ENCODE measurements at regions not wholly inside any gene's neighbourhood (a gene's known extent, or its start where the extent isn't known, plus 50 kb on each side); places are given as distances from the start of the nearest gene placed in this dataset.

DNA sequence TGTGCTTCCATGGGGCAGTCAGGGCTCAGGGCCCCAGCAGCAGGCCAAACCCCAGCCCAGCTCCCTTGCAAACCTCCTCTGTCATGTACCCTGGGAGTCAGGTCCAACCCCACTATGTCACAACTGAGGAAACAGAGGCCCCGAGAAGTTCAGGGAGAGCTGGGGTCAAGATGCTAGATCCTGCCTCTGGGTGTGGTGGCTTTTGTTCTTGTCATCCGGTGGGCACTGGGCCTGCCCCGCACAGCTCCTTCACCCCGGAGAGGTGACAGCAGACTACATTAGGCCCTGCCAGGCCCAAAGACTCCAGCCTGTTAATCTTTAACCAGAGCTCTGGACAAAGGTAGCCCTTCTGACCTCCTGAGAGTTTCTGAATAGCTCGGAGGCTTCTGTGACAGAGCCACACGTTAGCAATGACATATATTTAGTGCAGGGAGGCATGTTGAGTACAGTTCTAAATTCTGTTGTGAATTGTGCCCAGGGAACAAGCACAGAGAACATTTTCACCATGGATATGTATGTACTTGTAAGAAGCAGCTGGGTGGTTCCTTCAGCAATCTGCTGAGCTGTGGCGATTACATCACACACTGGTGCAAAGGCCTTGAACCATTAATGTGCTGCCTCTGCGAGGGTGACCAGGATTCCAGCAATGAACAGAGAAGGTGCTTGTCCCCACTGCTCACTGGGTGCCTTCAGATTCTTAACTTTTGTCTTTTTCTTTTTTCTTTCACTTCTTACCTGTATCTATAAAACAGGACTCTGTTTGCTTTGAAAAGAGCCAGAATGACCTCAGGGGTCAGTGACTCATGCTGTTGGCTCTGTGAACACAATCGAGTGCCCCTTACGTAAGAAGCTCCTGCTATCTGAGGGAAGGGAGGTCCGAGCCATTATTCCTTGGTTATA, 102.8 kb downstream of the RHOU start:
- Mint-ChIP-seq H3K4me1 (ENCODE audit: unreplicated experiment) (peaks cover 6% of the 10 kb centered on the region), H3K9me3 (ENCODE audit: unreplicated experiment) (no peaks in the 10 kb centered on the region), H3K27me3 (ENCODE audit: unreplicated experiment) (peaks cover 2% of the 10 kb centered on the region), H3K36me3 (ENCODE audit: low read depth, unreplicated experiment) (peaks cover 6% of the 10 kb centered on the region), H3K27ac (ENCODE audit: unreplicated experiment) (no peak overlapping the region), H3K4me3 (ENCODE audit: unreplicated experiment) (no peak overlapping the region)
- DNase-seq (ENCODE audit: low spot score) = no peak
- TF ChIP-seq, protein P1, sequence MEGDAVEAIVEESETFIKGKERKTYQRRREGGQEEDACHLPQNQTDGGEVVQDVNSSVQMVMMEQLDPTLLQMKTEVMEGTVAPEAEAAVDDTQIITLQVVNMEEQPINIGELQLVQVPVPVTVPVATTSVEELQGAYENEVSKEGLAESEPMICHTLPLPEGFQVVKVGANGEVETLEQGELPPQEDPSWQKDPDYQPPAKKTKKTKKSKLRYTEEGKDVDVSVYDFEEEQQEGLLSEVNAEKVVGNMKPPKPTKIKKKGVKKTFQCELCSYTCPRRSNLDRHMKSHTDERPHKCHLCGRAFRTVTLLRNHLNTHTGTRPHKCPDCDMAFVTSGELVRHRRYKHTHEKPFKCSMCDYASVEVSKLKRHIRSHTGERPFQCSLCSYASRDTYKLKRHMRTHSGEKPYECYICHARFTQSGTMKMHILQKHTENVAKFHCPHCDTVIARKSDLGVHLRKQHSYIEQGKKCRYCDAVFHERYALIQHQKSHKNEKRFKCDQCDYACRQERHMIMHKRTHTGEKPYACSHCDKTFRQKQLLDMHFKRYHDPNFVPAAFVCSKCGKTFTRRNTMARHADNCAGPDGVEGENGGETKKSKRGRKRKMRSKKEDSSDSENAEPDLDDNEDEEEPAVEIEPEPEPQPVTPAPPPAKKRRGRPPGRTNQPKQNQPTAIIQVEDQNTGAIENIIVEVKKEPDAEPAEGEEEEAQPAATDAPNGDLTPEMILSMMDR (IDR thresholded peaks at IDR 0.05; ENCODE audit: unreplicated experiment) = no peak

DNA sequence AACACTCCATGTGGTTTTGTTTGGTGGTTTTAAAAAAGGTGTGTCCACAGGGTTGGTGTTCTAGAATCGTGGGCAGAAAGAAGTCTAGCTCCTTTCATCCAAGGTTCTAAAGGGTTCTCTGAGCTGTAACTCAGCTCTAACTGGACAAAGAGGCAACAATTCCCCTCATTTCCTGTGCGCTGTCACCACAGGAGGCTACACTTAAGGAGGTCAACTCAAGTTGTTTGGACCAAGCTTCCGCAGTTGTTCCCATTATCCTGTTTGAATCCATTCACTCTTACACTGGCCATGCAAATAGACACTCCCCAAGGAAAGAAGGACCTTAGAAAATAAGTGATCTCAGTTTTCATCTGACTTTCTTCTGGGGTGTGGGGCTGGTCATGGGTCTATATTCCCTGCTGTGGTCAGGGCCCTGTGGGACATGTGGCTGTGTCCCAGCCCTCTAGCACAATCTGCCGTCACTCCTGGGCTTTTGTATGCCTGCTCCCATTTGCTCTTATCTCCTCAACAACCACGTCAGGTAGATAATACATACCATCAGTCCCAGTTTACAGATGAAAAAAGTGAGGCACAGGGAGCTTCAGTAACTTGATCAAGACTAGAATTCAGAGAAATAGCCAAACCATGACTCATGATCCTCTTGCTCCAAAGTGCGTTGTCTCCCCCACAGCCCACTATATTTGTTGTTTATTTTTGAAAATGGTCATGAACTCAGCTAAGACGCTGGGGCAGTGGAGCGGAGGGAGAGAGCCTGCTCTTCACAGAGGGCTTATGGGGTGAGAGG, 103.6 kb downstream of the RHOU start:
- DNase-seq (ENCODE audit: low spot score) = no peak
- Mint-ChIP-seq H3K36me3 (ENCODE audit: low read depth, unreplicated experiment) (peaks cover 6% of the 10 kb centered on the region), H3K4me1 (ENCODE audit: unreplicated experiment) (peaks cover 6% of the 10 kb centered on the region), H3K4me3 (ENCODE audit: unreplicated experiment) (peak overlapping the region; percentile 47), H3K27me3 (ENCODE audit: unreplicated experiment) (peaks cover 2% of the 10 kb centered on the region), H3K27ac (ENCODE audit: unreplicated experiment) (no peak overlapping the region), H3K9me3 (ENCODE audit: unreplicated experiment) (no peaks in the 10 kb centered on the region)
- TF ChIP-seq, protein P1 (IDR thresholded peaks at IDR 0.05; ENCODE audit: unreplicated experiment) = no peak

DNA sequence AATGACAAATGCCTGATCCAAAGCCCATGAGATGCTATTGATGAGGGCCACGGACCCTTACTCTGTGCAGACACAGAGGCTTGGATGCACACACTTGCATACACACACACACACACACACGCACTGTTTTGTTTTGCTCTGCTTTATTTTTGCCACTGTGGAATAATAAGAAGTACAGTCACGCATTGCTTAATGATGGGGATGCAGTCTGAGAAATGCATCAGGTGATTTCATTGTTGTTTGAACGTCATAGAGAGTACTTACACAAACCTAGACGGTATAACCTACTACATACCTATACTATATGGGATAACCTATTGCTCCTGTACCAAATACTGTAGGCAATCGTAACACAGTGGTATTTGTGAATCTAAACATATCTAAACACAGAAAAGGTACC, 104.4 kb downstream of the RHOU start:
- Mint-ChIP-seq H3K27ac (ENCODE audit: unreplicated experiment) (no peak overlapping the region), H3K4me1 (ENCODE audit: unreplicated experiment) (peaks cover 6% of the 10 kb centered on the region), H3K4me3 (ENCODE audit: unreplicated experiment) (no peak overlapping the region), H3K9me3 (ENCODE audit: unreplicated experiment) (no peaks in the 10 kb centered on the region), H3K27me3 (ENCODE audit: unreplicated experiment) (peaks cover 2% of the 10 kb centered on the region), H3K36me3 (ENCODE audit: low read depth, unreplicated experiment) (peaks cover 6% of the 10 kb centered on the region)
- no peak for DNase-seq (ENCODE audit: low spot score)
- TF ChIP-seq, protein P1 (IDR thresholded peaks at IDR 0.05; ENCODE audit: unreplicated experiment) = no peak

DNA sequence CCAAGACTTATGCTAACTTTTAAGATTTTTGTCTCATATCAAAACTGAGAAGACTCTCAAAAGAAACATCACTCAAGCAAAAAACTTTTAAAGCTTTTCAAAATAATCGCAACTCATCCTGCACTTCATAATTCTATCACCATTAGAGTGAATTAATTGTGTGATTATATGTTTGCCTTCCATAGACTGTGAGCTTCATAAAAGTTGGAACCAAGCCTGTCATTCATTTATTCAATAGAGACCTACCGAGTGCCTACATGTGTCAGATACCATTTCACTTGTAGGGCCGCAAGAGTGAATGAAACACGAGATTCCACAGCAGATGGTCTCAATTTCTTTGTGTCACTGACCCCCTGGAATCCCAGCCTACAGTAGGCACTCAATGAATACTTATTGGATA, 106.4 kb downstream of the RHOU start:
- H3K4me1 Mint-ChIP-seq (ENCODE audit: unreplicated experiment) = peaks cover 6% of the 10 kb centered on the region
- DNase-seq (ENCODE audit: low spot score) = no peak
- no peak overlapping the region for H3K4me3 Mint-ChIP-seq (ENCODE audit: unreplicated experiment)
- H3K9me3 Mint-ChIP-seq (ENCODE audit: unreplicated experiment) = no peaks in the 10 kb centered on the region
- no peak overlapping the region for H3K27ac Mint-ChIP-seq (ENCODE audit: unreplicated experiment)
- TF ChIP-seq, protein P1 (IDR thresholded peaks at IDR 0.05; ENCODE audit: unreplicated experiment) = no peak
- peaks cover 2% of the 10 kb centered on the region for H3K27me3 Mint-ChIP-seq (ENCODE audit: unreplicated experiment)
- peaks cover 6% of the 10 kb centered on the region for H3K36me3 Mint-ChIP-seq (ENCODE audit: low read depth, unreplicated experiment)

Data from endothelial cell (in vitro differentiated cells).